Ishikawa (cell line): ENCODE measurements at regions not wholly inside any gene's neighbourhood (a gene's known extent, or its start where the extent isn't known, plus 50 kb on each side); places are given as distances from the start of the nearest gene placed in this dataset.

Experiments
- EGR1 ChIP-seq: IDR thresholded peaks from 2 replicates; pipeline ENCODE4 v1.6.1; 2012
- EP300 ChIP-seq: IDR thresholded peaks from 2 replicates; pipeline ENCODE4 v1.6.1; 2012; ENCODE audit warnings: borderline replicate concordance
- FOXM1 ChIP-seq: IDR thresholded peaks from 2 replicates; pipeline ENCODE4 v1.6.1; 2012; ENCODE audit warnings: low read depth, borderline replicate concordance
- RAD21 ChIP-seq: IDR thresholded peaks from 2 replicates; pipeline ENCODE4 v1.6.1; 2012; ENCODE audit warnings: low read depth
- YY1 ChIP-seq: IDR thresholded peaks from 2 replicates; pipeline ENCODE4 v1.6.1; 2012; ENCODE audit warnings: low read depth
- TF ChIP-seq, protein P1 (sequence below): IDR thresholded peaks from 2 replicates; pipeline ENCODE4 v1.6.1; 2012
- TF ChIP-seq, protein P2 (sequence below): IDR thresholded peaks from 2 replicates; pipeline ENCODE4 v1.6.1; 2012; ENCODE audit warnings: low read depth, mild to moderate bottlenecking

DNA sequence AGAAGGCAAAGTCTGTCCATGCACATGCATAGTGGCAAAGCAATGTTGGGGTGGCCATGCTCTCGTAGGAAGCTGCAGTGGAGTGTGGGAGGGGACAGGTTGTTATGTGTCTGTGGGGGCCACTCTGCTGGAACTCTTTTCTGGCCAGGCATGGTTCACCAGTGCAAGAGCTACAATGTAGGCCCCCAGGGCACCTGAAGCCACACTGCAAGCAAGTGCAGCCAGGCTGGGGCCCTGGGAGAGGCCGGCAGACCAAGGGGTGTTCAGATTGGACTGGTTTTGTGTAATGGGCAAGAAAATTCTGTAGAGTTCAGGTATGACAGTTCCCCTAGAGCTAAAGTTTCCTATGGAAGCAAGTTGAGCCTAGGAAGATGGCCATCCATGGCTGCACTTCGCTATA lies 97.0 kb upstream of the ZC4H2 start:
- TF ChIP-seq, protein P1, sequence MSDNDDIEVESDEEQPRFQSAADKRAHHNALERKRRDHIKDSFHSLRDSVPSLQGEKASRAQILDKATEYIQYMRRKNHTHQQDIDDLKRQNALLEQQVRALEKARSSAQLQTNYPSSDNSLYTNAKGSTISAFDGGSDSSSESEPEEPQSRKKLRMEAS: no peak
- no peak for TF ChIP-seq EGR1
- TF ChIP-seq, protein P2, sequence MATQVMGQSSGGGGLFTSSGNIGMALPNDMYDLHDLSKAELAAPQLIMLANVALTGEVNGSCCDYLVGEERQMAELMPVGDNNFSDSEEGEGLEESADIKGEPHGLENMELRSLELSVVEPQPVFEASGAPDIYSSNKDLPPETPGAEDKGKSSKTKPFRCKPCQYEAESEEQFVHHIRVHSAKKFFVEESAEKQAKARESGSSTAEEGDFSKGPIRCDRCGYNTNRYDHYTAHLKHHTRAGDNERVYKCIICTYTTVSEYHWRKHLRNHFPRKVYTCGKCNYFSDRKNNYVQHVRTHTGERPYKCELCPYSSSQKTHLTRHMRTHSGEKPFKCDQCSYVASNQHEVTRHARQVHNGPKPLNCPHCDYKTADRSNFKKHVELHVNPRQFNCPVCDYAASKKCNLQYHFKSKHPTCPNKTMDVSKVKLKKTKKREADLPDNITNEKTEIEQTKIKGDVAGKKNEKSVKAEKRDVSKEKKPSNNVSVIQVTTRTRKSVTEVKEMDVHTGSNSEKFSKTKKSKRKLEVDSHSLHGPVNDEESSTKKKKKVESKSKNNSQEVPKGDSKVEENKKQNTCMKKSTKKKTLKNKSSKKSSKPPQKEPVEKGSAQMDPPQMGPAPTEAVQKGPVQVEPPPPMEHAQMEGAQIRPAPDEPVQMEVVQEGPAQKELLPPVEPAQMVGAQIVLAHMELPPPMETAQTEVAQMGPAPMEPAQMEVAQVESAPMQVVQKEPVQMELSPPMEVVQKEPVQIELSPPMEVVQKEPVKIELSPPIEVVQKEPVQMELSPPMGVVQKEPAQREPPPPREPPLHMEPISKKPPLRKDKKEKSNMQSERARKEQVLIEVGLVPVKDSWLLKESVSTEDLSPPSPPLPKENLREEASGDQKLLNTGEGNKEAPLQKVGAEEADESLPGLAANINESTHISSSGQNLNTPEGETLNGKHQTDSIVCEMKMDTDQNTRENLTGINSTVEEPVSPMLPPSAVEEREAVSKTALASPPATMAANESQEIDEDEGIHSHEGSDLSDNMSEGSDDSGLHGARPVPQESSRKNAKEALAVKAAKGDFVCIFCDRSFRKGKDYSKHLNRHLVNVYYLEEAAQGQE: no peak
- TF ChIP-seq FOXM1: no peak
- no peak for TF ChIP-seq EP300
- TF ChIP-seq RAD21: no peak
- TF ChIP-seq YY1: no peak
